SU-DHL-6 (cell line): ENCODE measurements at regions not wholly inside any gene's neighbourhood (a gene's known extent, or its start where the extent isn't known, plus 50 kb on each side); places are given as distances from the start of the nearest gene placed in this dataset.

Experiments
- H2AFZ ChIP-seq: fragments of 200-600 bp; sonication (generic); 2 replicates; pipeline ENCODE4 v1.6.1; 2014; ENCODE audit warnings: low read depth, mild to moderate bottlenecking, moderate library complexity, mixed read lengths, antibody characterized with exemption, low read length; ENCODE audit not compliant: severe bottlenecking
- H3F3A ChIP-seq: fragments of 200-600 bp; shearing (Covaris generic); 2 replicates; pipeline ENCODE4 v1.6.0; 2016; ENCODE audit warnings: antibody characterized with exemption, mild to moderate bottlenecking; ENCODE audit not compliant: insufficient read depth
- H3K27ac ChIP-seq: fragments of 200-600 bp; sonication (generic); 2 replicates; pipeline ENCODE4 v1.5.1; 2016; ENCODE audit warnings: low read depth, mild to moderate bottlenecking, low read length, moderate library complexity, mixed read lengths
- H3K27me3 ChIP-seq: fragments of 200-600 bp; sonication (generic), shearing (Covaris generic); 2 replicates; pipeline ENCODE4 v1.6.0; 2014; ENCODE audit warnings: mild to moderate bottlenecking, low read length
- H3K36me3 ChIP-seq: fragments of 200-600 bp; sonication (generic); 2 replicates; pipeline ENCODE4 v1.6.1; 2014; ENCODE audit warnings: mild to moderate bottlenecking, low read length, mixed read lengths
- H3K4me2 ChIP-seq: fragments of 300-600, 200-600 bp; shearing (Covaris generic), sonication (generic); 2 replicates; pipeline ENCODE4 v1.6.0; 2014; ENCODE audit warnings: low read length, low read depth, mild to moderate bottlenecking; ENCODE audit not compliant: poor library complexity, severe bottlenecking
- H3K4me3 ChIP-seq: fragments of 200-600 bp; sonication (generic); 2 replicates; pipeline ENCODE4 v1.5.1; 2014; ENCODE audit warnings: antibody characterized with exemption, low read length, mild to moderate bottlenecking, mixed read lengths; ENCODE audit not compliant: insufficient read depth, poor library complexity, severe bottlenecking
- H3K79me2 ChIP-seq: fragments of 200-600 bp; sonication (generic); 2 replicates; pipeline ENCODE4 v1.6.1; 2014; ENCODE audit warnings: mild to moderate bottlenecking, low read length, moderate library complexity; ENCODE audit not compliant: insufficient read depth
- H3K9ac ChIP-seq: fragments of 200-600 bp; sonication (generic); 2 replicates; pipeline ENCODE4 v1.7.0; 2014; ENCODE audit warnings: mild to moderate bottlenecking, low read length
- H3K9me2 ChIP-seq: fragments of 200-600 bp; sonication (generic); replicated peaks from 2 replicates; pipeline ENCODE4 v1.6.1; 2014; ENCODE audit warnings: low read length; ENCODE audit not compliant: insufficient read depth
- H3K9me3 ChIP-seq: fragments of 200-600 bp; sonication (generic); 2 replicates; pipeline ENCODE4 v1.6.1; 2014; ENCODE audit warnings: low read length, mixed read lengths; ENCODE audit not compliant: insufficient read depth
- H4K20me1 ChIP-seq: fragments of 200-600 bp; sonication (generic); 2 replicates; pipeline ENCODE4 v1.6.1; 2014; ENCODE audit warnings: low read depth, mild to moderate bottlenecking, antibody characterized with exemption, low read length, moderate library complexity, mixed read lengths
- EZH2phosphoT487 ChIP-seq: fragments of 200-600 bp; sonication (generic), shearing (Covaris generic); conservative IDR thresholded peaks from 2 replicates; pipeline ENCODE4 v1.6.1; 2018; ENCODE audit warnings: mild to moderate bottlenecking, antibody characterized with exemption, low read length, moderate library complexity, mixed read lengths
- TF ChIP-seq, protein P1 (sequence below): fragments of 200-600 bp; sonication (generic); IDR thresholded peaks from one replicate; pipeline ENCODE4 v1.5.1; 2017; ENCODE audit warnings: antibody characterized with exemption, mild to moderate bottlenecking, low read length, moderate library complexity; ENCODE audit not compliant: insufficient read depth, poor library complexity, severe bottlenecking

DNA sequence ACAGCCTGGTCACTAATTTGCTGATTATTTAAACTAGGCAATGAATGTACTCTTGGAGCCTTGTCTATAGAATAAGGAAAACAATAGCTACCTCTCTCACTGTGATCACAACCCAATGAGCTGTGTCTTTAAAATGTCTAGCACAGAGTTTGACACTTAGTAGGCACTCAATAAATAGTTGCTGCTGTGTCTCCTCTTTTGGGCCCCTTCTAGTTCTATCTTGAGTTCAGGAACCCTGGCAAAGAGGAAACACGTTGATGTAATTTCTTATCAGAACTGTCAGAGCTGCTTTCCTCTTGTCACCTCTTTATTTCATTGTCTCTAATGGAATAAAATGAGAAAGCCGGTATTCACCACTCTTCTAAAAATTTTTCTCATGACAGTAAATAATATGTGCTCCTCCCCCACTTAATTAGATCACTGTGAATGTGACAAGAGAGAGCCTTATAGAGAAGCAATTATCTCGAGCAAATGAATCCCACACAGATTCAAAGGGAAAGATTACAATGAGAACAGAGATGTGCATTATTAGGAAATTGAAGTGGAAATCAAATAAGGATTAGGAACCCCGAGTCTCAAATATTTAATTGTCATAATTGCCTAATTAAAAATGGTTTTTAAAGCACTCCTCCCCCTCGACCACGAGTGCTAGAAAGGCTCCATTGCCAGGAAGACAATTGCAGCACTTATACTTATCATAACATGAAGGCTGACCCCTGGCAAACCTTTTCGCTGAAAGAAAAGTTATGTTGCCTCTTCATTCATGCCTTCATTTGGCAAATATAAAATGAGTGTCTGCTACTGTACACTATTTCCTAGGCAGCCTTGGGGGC lies 175.0 kb upstream of the BDNF start:
- Histone ChIP-seq H3F3A (no peaks in the 10 kb centered on the region), H3K9me2 (no peaks in the 10 kb centered on the region), H3K4me3 (no peak overlapping the region), H3K9me3 (no peaks in the 10 kb centered on the region), H3K27ac (no peak overlapping the region), H3K27me3 (no peaks in the 10 kb centered on the region), H3K79me2 (no peaks in the 10 kb centered on the region), H3K4me2 (no peak overlapping the region), H2AFZ (no peak overlapping the region), H4K20me1 (no peaks in the 10 kb centered on the region), H3K9ac (no peak overlapping the region), H3K36me3 (no peaks in the 10 kb centered on the region)
- no peak for TF ChIP-seq EZH2phosphoT487
- TF ChIP-seq, protein P1, sequence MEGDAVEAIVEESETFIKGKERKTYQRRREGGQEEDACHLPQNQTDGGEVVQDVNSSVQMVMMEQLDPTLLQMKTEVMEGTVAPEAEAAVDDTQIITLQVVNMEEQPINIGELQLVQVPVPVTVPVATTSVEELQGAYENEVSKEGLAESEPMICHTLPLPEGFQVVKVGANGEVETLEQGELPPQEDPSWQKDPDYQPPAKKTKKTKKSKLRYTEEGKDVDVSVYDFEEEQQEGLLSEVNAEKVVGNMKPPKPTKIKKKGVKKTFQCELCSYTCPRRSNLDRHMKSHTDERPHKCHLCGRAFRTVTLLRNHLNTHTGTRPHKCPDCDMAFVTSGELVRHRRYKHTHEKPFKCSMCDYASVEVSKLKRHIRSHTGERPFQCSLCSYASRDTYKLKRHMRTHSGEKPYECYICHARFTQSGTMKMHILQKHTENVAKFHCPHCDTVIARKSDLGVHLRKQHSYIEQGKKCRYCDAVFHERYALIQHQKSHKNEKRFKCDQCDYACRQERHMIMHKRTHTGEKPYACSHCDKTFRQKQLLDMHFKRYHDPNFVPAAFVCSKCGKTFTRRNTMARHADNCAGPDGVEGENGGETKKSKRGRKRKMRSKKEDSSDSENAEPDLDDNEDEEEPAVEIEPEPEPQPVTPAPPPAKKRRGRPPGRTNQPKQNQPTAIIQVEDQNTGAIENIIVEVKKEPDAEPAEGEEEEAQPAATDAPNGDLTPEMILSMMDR: no peak

DNA sequence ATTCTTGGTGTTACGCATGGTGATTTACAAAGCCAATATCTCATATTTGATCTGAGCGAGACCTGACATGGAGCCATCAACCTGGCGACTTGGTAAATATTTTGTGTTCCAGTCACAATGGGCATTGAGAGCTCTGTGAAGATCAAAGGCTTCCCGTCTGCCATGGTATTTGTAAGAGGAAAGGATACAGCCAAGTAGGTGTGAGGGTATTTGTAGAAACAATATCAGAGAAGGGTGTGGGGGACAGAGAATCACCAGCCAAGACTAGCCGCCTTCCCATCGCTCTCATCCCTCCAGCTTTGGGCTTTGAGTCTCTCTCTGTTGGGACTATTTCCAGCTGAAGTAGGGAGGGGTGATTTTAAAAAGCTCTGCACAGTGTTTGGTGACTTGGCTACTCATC lies 173.4 kb upstream of the BDNF start:
- H3K9me2 ChIP-seq: no peaks in the 10 kb centered on the region
- no peaks in the 10 kb centered on the region for H3K9me3 ChIP-seq

DNA sequence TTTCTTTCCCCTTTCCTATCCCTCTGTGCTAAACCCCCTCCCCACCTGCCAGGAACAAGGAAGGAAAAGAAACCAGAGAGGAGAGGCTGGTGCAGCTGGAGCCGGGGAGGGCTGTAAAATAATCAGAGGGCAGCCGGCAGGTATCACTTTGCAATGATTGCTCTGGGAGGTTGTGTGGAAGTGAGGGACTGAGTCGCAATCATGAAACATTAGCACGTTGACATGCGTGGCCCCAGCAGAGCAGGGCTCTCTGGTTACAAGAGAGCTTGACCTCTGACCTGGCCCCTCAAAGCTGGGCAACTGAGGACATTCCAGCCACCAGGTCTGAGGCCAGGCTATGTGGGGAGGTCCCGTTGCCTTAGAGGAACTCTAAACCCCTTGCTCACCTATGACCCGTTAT lies 170.8 kb upstream of the BDNF start:
- Histone ChIP-seq H3K4me3 (no peak overlapping the region), H3K27me3 (no peaks in the 10 kb centered on the region), H3K79me2 (no peaks in the 10 kb centered on the region), H3K9me2 (no peaks in the 10 kb centered on the region), H4K20me1 (no peaks in the 10 kb centered on the region), H3K9ac (no peak overlapping the region), H3K36me3 (no peaks in the 10 kb centered on the region), H3K9me3 (no peaks in the 10 kb centered on the region), H3K4me2 (no peak overlapping the region), H2AFZ (no peak overlapping the region), H3F3A (no peaks in the 10 kb centered on the region), H3K27ac (no peak overlapping the region)
- no peak for TF ChIP-seq EZH2phosphoT487

More for the DNA sequence above, 173.4 kb upstream of the BDNF start:
- Histone ChIP-seq H4K20me1 (no peaks in the 10 kb centered on the region), H3K36me3 (no peaks in the 10 kb centered on the region), H3K9ac (no peak overlapping the region), H3K79me2 (no peaks in the 10 kb centered on the region), H3K27ac (no peak overlapping the region), H3F3A (no peaks in the 10 kb centered on the region), H3K4me2 (no peak overlapping the region), H3K4me3 (no peak overlapping the region), H2AFZ (no peak overlapping the region), H3K27me3 (no peaks in the 10 kb centered on the region)
- TF ChIP-seq, protein P1: no peak
- no peak for TF ChIP-seq EZH2phosphoT487

DNA sequence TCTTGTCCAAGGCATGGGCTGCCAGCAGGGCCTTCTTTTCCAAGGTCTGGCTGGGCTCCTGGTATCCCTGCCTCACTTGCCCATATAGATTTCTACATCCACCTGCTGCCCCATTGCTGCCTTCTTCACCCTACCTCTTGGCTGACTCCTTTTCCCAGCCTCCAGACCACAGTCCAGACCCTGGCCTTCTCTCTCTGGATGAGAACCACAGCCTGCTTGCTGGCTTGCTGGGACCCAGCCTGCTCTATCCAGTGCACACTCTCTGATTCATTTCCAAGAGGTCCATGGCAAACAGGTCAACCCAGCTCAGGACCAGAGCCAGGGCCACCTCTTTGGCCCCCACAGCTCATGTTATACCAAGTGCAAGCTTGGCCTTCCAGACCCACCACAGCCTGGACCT lies 169.4 kb upstream of the BDNF start:
- Histone ChIP-seq H4K20me1 (no peaks in the 10 kb centered on the region), H3K27me3 (no peaks in the 10 kb centered on the region), H3K9ac (no peak overlapping the region), H3K27ac (no peak overlapping the region), H2AFZ (no peak overlapping the region), H3K9me2 (no peaks in the 10 kb centered on the region), H3F3A (no peaks in the 10 kb centered on the region), H3K4me2 (no peak overlapping the region), H3K36me3 (no peaks in the 10 kb centered on the region), H3K9me3 (no peaks in the 10 kb centered on the region), H3K79me2 (no peaks in the 10 kb centered on the region), H3K4me3 (no peak overlapping the region)
- TF ChIP-seq, protein P1: no peak
- no peak for TF ChIP-seq EZH2phosphoT487
